ENCODE measurements at regions not wholly inside any gene's neighbourhood (a gene's known extent, or its start where the extent isn't known, plus 50 kb on each side); places are given as distances from the start of the nearest gene placed in this dataset.

GRCh38 chr4:121277194-121278105 lies 103.4 kb downstream of the QRFPR start:
- no peak overlapping the region for H3K4me3 ChIP-seq (ENCODE audit: low read depth, low read length)
- TF ChIP-seq, protein P1, sequence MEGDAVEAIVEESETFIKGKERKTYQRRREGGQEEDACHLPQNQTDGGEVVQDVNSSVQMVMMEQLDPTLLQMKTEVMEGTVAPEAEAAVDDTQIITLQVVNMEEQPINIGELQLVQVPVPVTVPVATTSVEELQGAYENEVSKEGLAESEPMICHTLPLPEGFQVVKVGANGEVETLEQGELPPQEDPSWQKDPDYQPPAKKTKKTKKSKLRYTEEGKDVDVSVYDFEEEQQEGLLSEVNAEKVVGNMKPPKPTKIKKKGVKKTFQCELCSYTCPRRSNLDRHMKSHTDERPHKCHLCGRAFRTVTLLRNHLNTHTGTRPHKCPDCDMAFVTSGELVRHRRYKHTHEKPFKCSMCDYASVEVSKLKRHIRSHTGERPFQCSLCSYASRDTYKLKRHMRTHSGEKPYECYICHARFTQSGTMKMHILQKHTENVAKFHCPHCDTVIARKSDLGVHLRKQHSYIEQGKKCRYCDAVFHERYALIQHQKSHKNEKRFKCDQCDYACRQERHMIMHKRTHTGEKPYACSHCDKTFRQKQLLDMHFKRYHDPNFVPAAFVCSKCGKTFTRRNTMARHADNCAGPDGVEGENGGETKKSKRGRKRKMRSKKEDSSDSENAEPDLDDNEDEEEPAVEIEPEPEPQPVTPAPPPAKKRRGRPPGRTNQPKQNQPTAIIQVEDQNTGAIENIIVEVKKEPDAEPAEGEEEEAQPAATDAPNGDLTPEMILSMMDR (conservative IDR thresholded peaks at IDR 0.05; ENCODE audit: low read depth, low read length) = peak; percentile 47
- no peak for DNase-seq (ENCODE audit: low read depth)

GRCh38 chr4:121273191-121273590 lies 107.6 kb downstream of the QRFPR start:
- TF ChIP-seq, protein P1 (conservative IDR thresholded peaks at IDR 0.05; ENCODE audit: low read depth, low read length) = no peak
- DNase-seq (ENCODE audit: low read depth) = no peak
- no peak overlapping the region for H3K4me3 ChIP-seq (ENCODE audit: low read depth, low read length)

- no peak overlapping the region for H3K4me3 ChIP-seq (ENCODE audit: low read depth, low read length)
- peak; percentile 84 for DNase-seq (ENCODE audit: low read depth)
Measured at GRCh38 chr4:121272526-121272925, 108.3 kb downstream of the QRFPR start.

DNA sequence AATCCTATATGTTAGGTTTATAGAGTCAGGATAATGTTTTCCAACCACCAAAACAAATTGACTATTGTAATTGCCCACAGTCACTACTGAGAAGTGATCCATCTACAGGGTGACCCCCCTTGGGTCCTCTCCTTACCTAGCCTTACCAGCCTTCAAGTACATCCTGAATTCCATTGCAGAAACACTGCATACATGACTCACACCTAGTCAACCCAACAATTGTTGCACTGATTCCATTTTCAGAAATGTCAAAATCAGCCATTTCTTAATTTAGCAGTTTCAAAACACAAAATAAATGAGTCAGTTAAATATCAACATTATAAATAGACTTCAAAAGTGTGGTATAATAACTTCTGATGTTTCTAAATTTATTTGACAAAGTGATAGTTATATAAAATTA lies 106.3 kb upstream of the TNIP3 start:
- DNase-seq (ENCODE audit: low read depth) = no peak

More at GRCh38 chr4:121272526-121272925, 108.3 kb downstream of the QRFPR start:
- TF ChIP-seq, protein P1 (conservative IDR thresholded peaks at IDR 0.05; ENCODE audit: low read depth, low read length) = no peak

GRCh38 chr4:121269001-121269400 lies 104.9 kb upstream of the TNIP3 start:
- no peak for DNase-seq (ENCODE audit: low read depth)
- TF ChIP-seq, protein P1 (conservative IDR thresholded peaks at IDR 0.05; ENCODE audit: low read depth, low read length) = no peak
- no peak overlapping the region for H3K4me3 ChIP-seq (ENCODE audit: low read depth, low read length)

More for the DNA sequence above, 106.3 kb upstream of the TNIP3 start:
- no peak overlapping the region for H3K4me3 ChIP-seq (ENCODE audit: low read depth, low read length)
- TF ChIP-seq, protein P1 (conservative IDR thresholded peaks at IDR 0.05; ENCODE audit: low read depth, low read length) = no peak

- DNase-seq (ENCODE audit: low read depth) = no peak
- H3K4me3 ChIP-seq (ENCODE audit: low read depth, low read length) = no peak overlapping the region
- TF ChIP-seq, protein P1 (conservative IDR thresholded peaks at IDR 0.05; ENCODE audit: low read depth, low read length) = no peak
Measured at GRCh38 chr4:121266982-121267381, 102.9 kb upstream of the TNIP3 start.

All from choroid plexus epithelial cell (primary cell).